ENCODE measurements at regions not wholly inside any gene's neighbourhood (a gene's known extent, or its start where the extent isn't known, plus 50 kb on each side); places are given as distances from the start of the nearest gene placed in this dataset.

GRCh38 chr5:3218916-3219650 lies 376.5 kb upstream of the IRX1 start:
- no peak for DNase-seq
- Histone ChIP-seq H3K27me3 (ENCODE audit: insufficient read depth) (no peaks in the 10 kb centered on the region), H3K4me1 (ENCODE audit: control insufficient read depth in 1 of 2, insufficient read depth in 2 of 2, low read depth in 1 of 2, low read length in 1 of 2) (no peaks in the 10 kb centered on the region), H3K9me2 (no peaks in the 10 kb centered on the region), H3K36me3 (replicated peaks in 1 of 2; ENCODE audit: control insufficient read depth in 1 of 2, insufficient read depth in 2 of 2, low read length in 1 of 2) (no peaks in the 10 kb centered on the region), H3K27ac (ENCODE audit: low read depth in 2 of 2, low read length in 1 of 2) (no peak overlapping the region), H3K9ac (no peak overlapping the region), H3K4me3 (ENCODE audit: low read depth in 2 of 2, low read length in 1 of 2) (no peak overlapping the region), H2AFZ (ENCODE audit: low read depth) (no peak overlapping the region), H3K4me2 (no peak overlapping the region), H3K79me2 (ENCODE audit: insufficient read depth) (no peaks in the 10 kb centered on the region), H3F3A (replicated peaks; ENCODE audit: insufficient read depth) (no peaks in the 10 kb centered on the region), H3K9me3 (no peaks in the 10 kb centered on the region), H4K20me1 (ENCODE audit: insufficient read depth) (no peaks in the 10 kb centered on the region)
- ChIA-PET POLR2A (no interaction called here), CTCF (no interaction called here)
- WGBS (ENCODE audit: low lambda C conversion rate): 2% methylated on average over 6 of the region's 20 CpGs
- TF ChIP-seq POLR2AphosphoS5 (IDR thresholded peaks at IDR 0.05; ENCODE audit: low read depth, low read length) (no peak), PBX3 (IDR thresholded peaks at IDR 0.05) (no peak), RCOR1 (IDR thresholded peaks at IDR 0.05; ENCODE audit: low read length) (no peak), CHD2 (IDR thresholded peaks at IDR 0.05; ENCODE audit: low read length, partially characterized antibody) (no peak), ELF1 (IDR thresholded peaks at IDR 0.05) (no peak), RXRA (IDR thresholded peaks at IDR 0.05; ENCODE audit: borderline replicate concordance, low read depth) (no peak), SMC3 (IDR thresholded peaks at IDR 0.05; ENCODE audit: low read depth, low read length) (no peak), YY1 (IDR thresholded peaks at IDR 0.05; ENCODE audit: low read depth) (no peak), FOXM1 (IDR thresholded peaks at IDR 0.05; ENCODE audit: low read depth) (no peak), RAD21 (IDR thresholded peaks at IDR 0.05; ENCODE audit: low read length) (no peak)
- TF ChIP-seq, protein P1, sequence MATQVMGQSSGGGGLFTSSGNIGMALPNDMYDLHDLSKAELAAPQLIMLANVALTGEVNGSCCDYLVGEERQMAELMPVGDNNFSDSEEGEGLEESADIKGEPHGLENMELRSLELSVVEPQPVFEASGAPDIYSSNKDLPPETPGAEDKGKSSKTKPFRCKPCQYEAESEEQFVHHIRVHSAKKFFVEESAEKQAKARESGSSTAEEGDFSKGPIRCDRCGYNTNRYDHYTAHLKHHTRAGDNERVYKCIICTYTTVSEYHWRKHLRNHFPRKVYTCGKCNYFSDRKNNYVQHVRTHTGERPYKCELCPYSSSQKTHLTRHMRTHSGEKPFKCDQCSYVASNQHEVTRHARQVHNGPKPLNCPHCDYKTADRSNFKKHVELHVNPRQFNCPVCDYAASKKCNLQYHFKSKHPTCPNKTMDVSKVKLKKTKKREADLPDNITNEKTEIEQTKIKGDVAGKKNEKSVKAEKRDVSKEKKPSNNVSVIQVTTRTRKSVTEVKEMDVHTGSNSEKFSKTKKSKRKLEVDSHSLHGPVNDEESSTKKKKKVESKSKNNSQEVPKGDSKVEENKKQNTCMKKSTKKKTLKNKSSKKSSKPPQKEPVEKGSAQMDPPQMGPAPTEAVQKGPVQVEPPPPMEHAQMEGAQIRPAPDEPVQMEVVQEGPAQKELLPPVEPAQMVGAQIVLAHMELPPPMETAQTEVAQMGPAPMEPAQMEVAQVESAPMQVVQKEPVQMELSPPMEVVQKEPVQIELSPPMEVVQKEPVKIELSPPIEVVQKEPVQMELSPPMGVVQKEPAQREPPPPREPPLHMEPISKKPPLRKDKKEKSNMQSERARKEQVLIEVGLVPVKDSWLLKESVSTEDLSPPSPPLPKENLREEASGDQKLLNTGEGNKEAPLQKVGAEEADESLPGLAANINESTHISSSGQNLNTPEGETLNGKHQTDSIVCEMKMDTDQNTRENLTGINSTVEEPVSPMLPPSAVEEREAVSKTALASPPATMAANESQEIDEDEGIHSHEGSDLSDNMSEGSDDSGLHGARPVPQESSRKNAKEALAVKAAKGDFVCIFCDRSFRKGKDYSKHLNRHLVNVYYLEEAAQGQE (IDR thresholded peaks at IDR 0.05; ENCODE audit: low read depth, low read length): no peak

- CTCF ChIA-PET: no interaction called here
- Histone ChIP-seq H3K79me2 (ENCODE audit: insufficient read depth) (no peaks in the 10 kb centered on the region), H4K20me1 (ENCODE audit: insufficient read depth) (no peaks in the 10 kb centered on the region), H3K27me3 (ENCODE audit: insufficient read depth) (no peaks in the 10 kb centered on the region), H2AFZ (ENCODE audit: low read depth) (no peak overlapping the region), H3K4me2 (no peak overlapping the region), H3K9me3 (no peaks in the 10 kb centered on the region), H3K9ac (no peak overlapping the region), H3K27ac (ENCODE audit: low read depth in 2 of 2, low read length in 1 of 2) (no peak overlapping the region), H3K36me3 (replicated peaks in 1 of 2; ENCODE audit: control insufficient read depth in 1 of 2, insufficient read depth in 2 of 2, low read length in 1 of 2) (no peaks in the 10 kb centered on the region), H3K4me3 (ENCODE audit: low read depth in 2 of 2, low read length in 1 of 2) (no peak overlapping the region), H3K9me2 (no peaks in the 10 kb centered on the region), H3F3A (replicated peaks; ENCODE audit: insufficient read depth) (no peaks in the 10 kb centered on the region), H3K4me1 (ENCODE audit: control insufficient read depth in 1 of 2, insufficient read depth in 2 of 2, low read depth in 1 of 2, low read length in 1 of 2) (no peaks in the 10 kb centered on the region)
- POLR2A ChIA-PET: no interaction called here
- no peak for DNase-seq
- 4% methylated on average over 12 of the region's 22 CpGs for WGBS (ENCODE audit: low lambda C conversion rate)
- TF ChIP-seq CHD2 (IDR thresholded peaks at IDR 0.05; ENCODE audit: low read length, partially characterized antibody) (no peak), USF2 (IDR thresholded peaks at IDR 0.05; ENCODE audit: borderline replicate concordance, low read depth, low read length) (no peak), ELF1 (IDR thresholded peaks at IDR 0.05) (no peak), USF1 (IDR thresholded peaks at IDR 0.05; ENCODE audit: borderline replicate concordance, low read depth) (no peak), NFIC (IDR thresholded peaks at IDR 0.05; ENCODE audit: borderline replicate concordance) (no peak), RCOR1 (IDR thresholded peaks at IDR 0.05; ENCODE audit: low read length) (no peak), YY1 (IDR thresholded peaks at IDR 0.05; ENCODE audit: low read depth) (no peak), MXI1 (IDR thresholded peaks at IDR 0.05; ENCODE audit: low read depth, low read length) (no peak), SMC3 (IDR thresholded peaks at IDR 0.05; ENCODE audit: low read depth, low read length) (no peak), MEF2A (IDR thresholded peaks at IDR 0.05; ENCODE audit: borderline replicate concordance, low read depth) (no peak), SIN3A (IDR thresholded peaks at IDR 0.05; ENCODE audit: borderline replicate concordance, low read depth, low read length) (no peak)
- TF ChIP-seq, protein P2, sequence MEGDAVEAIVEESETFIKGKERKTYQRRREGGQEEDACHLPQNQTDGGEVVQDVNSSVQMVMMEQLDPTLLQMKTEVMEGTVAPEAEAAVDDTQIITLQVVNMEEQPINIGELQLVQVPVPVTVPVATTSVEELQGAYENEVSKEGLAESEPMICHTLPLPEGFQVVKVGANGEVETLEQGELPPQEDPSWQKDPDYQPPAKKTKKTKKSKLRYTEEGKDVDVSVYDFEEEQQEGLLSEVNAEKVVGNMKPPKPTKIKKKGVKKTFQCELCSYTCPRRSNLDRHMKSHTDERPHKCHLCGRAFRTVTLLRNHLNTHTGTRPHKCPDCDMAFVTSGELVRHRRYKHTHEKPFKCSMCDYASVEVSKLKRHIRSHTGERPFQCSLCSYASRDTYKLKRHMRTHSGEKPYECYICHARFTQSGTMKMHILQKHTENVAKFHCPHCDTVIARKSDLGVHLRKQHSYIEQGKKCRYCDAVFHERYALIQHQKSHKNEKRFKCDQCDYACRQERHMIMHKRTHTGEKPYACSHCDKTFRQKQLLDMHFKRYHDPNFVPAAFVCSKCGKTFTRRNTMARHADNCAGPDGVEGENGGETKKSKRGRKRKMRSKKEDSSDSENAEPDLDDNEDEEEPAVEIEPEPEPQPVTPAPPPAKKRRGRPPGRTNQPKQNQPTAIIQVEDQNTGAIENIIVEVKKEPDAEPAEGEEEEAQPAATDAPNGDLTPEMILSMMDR (IDR thresholded peaks at IDR 0.05): no peak
Observed at GRCh38 chr5:3217771-3218495, 377.7 kb upstream of the IRX1 start.
